WTC11 (cell line): ENCODE measurements at regions not wholly inside any gene's neighbourhood (a gene's known extent, or its start where the extent isn't known, plus 50 kb on each side); places are given as distances from the start of the nearest gene placed in this dataset.

Experiments
- NR1H2 ChIP-seq: sonication (generic); formaldehyde crosslinking; IDR thresholded peaks from 2 replicates; pipeline ENCODE4 v1.9.0; 2021; ENCODE audit warnings: mild to moderate bottlenecking, moderate library complexity, missing genetic modification reagents
- PREB ChIP-seq: sonication (generic); formaldehyde crosslinking; IDR thresholded peaks from 2 replicates; pipeline ENCODE4 v1.8.1; 2022; ENCODE audit warnings: mild to moderate bottlenecking, missing genetic modification reagents, moderate library complexity, borderline replicate concordance

GRCh38 chr6:8234321-8234720 lies 132.0 kb upstream of the EEF1E1 start:
- no peak for TF ChIP-seq NR1H2
- no peak for TF ChIP-seq PREB (CRISPR knock-in tag)
